ENCODE measurements at regions not wholly inside any gene's neighbourhood (a gene's known extent, or its start where the extent isn't known, plus 50 kb on each side); places are given as distances from the start of the nearest gene placed in this dataset.

- TF ChIP-seq POLR2A (IDR thresholded peaks at IDR 0.05; ENCODE audit: extremely low read depth, insufficient read length) (no peak), CTCF (IDR thresholded peaks at IDR 0.05; ENCODE audit: low read depth, low read length) (no peak)
These were observed 493.6 kb downstream of the PCNX1 start for GRCh38 chr14:71400871-71401321.

All from NB4 (cell line).